Heart right ventricle (tissue), 16 donors: ENCODE measurements at regions not wholly inside any gene's neighbourhood (a gene's known extent, or its start where the extent isn't known, plus 50 kb on each side); places are given as distances from the start of the nearest gene placed in this dataset.

Source experiments
- ATAC-seq, 8 donors: fragments of 200-7000 bp; cut with Tn5 transposase; one replicate each; pipeline ENCODE4 v1.9.1; 2020; ENCODE audit warnings: mild to moderate bottlenecking in 8 of 8, moderate library complexity in 8 of 8, moderate number of reproducible peaks in 1 of 8
- DNase-seq, 2 donors: peaks; one replicate each; pipeline ENCODE4 v3.0.0-alpha.2; 2020
- H3K27ac ChIP-seq, 10 donors: fragments of 200-600 bp; sonication (generic) in 2 of 10; one replicate each; pipeline versions ENCODE4 v1.5.0 to v1.8.0; 2020 to 2022; ENCODE audit warnings: mild to moderate bottlenecking in 3 of 10
- H3K27me3 ChIP-seq, 7 donors: fragments of 200-600 bp; one replicate each; pipeline ENCODE4 v1.8.0; 2021 to 2022; ENCODE audit warnings: mild to moderate bottlenecking in 2 of 7
- H3K36me3 ChIP-seq, 9 donors: fragments of 200-600 bp; sonication (generic) in 1 of 9; one replicate each; pipeline versions ENCODE4 v1.5.0 to v1.8.0; 2020 to 2022; ENCODE audit warnings: mild to moderate bottlenecking in 2 of 9
- H3K4me1 ChIP-seq, 9 donors: fragments of 200-600 bp; sonication (generic) in 1 of 9; one replicate each; pipeline versions ENCODE4 v1.5.0 to v1.8.0; 2020 to 2022; ENCODE audit warnings: mild to moderate bottlenecking in 4 of 9
- H3K4me3 ChIP-seq, 10 donors: fragments of 200-600 bp; sonication (generic) in 2 of 10; one replicate each; pipeline versions ENCODE4 v1.5.0 to v1.8.0; 2020 to 2022; ENCODE audit warnings: mild to moderate bottlenecking in 7 of 10, moderate library complexity in 2 of 10
- H3K9me3 ChIP-seq, 11 donors: fragments of 200-600 bp in 10 of 11; sonication (generic) in 2 of 11; one replicate each; pipeline versions ENCODE4 v1.5.0 to v1.8.0; 2013 to 2022; ENCODE audit warnings: mild to moderate bottlenecking in 2 of 11, control low read depth in 1 of 11, moderate library complexity in 1 of 11
- CTCF ChIP-seq, 9 donors: fragments of 200-600 bp; sonication (generic) in 2 of 9; IDR thresholded peaks; one replicate each; pipeline versions ENCODE4 v1.5.0 to v1.8.0; 2021 to 2022; ENCODE audit warnings: antibody characterized with exemption in 9 of 9, mild to moderate bottlenecking in 5 of 9, moderate library complexity in 1 of 9
- WGBS, 2 donors: extraction: QIAGEN DNeasy Blood & Tissue Kit; methylation state at CpG; one replicate each; pipeline ENCODE4 v1.1.7; 2013; ENCODE audit warnings: inconsistent platforms in 1 of 2; 5-methylcytosine and 5-hydroxymethylcytosine counted together
- intact Hi-C, 10 donors: fragments of 100-400 bp; cut with DNase I; formaldehyde crosslinking; loops; one replicate each; pipeline versions ENCODE4 v1.11.1 to v1.14.2; 2022
- donor health status: Arrhythmogenic right ventricular cardiomyopathy.
- donor health status: ischemic (EF 13 %, LVEDD 7.1; RV severe dilation, severe dysfunction).
- donor health status: healthy with polysubstance abuse.
- donor health status: DM: no; HTN: yes; CAD: no.
- donor health status: DM: no; HTN: no; CAD: no.
- donor health status: ischemic (EF 25% LVEDD 6.9; RV normal size, moderate dysfunction).
- donor health status: ischemic (EF 25% LVEDD 5.7; RV mildly dilated, moderate dysfunction).
- donor health status: healthy.
- donor health status: DM: yes; HTN: yes; CAD: no.
- donor health status: Ischemic cardiomyopathy.
- donor health status: ischemic (EF 35%, LVEDD 5.7; RV mildly dilated, moderate dysfunction).
- donor health status: nonischemic (EF 11% LVEDD 7.7; RV severe dilation, severe dysfunction).
- donor health status: DM: yes; HTN: yes; CAD: no.
- donor health status: PGD.
- donor health status: ischemic (EF 29% LVEDD 5.4; RV normal size, mild dysfunction).
- donor health status: nonischemic (EF 23%, LVEDD 6.1; RV moderate dilation, normal function).

GRCh38 chr6:170051229-170052172 lies 239.4 kb downstream of the DLL1 start:
- H3K9me3 ChIP-seq = peaks cover 0 to 4% (median 0%) of the 10 kb centered on the region in 11 donors
- ATAC-seq (no peak), DNase-seq (no peak)
- no peak overlapping the region for H3K4me3 ChIP-seq
- peaks cover 0 to 39% (median 11%) of the 10 kb centered on the region in 9 donors for H3K4me1 ChIP-seq
- H3K27me3 ChIP-seq = peaks cover 0 to 6% (median 0%) of the 10 kb centered on the region in 7 donors
- no peak overlapping the region for H3K27ac ChIP-seq
- 91 to 93% methylated on average over 30 of the region's 30 CpGs for WGBS, 2 donors
- intact Hi-C loops = no loop called here
- H3K36me3 ChIP-seq = no peaks in the 10 kb centered on the region
- no peak for TF ChIP-seq CTCF (IDR thresholded peaks at IDR 0.05)

GRCh38 chr6:170050591-170051041 lies 240.3 kb downstream of the DLL1 start:
- WGBS, 2 donors = 89 to 92% methylated on average over 15 of the region's 15 CpGs
- no peak for ATAC-seq
- Histone ChIP-seq H3K27ac (peak overlapping the region in 6 of 10 donors; percentile 35 to 84 (median 70)), H3K36me3 (no peaks in the 10 kb centered on the region), H3K9me3 (peaks cover 0 to 4% (median 0%) of the 10 kb centered on the region in 11 donors), H3K27me3 (peaks cover 0 to 6% (median 0%) of the 10 kb centered on the region in 7 donors), H3K4me1 (peaks cover 0 to 44% (median 11%) of the 10 kb centered on the region in 9 donors), H3K4me3 (no peak overlapping the region)
- TF ChIP-seq CTCF (IDR thresholded peaks at IDR 0.05) = no peak
- no peak for DNase-seq
- intact Hi-C loops = no loop called here

- peak; percentile 81 to 92 (median 88) for ATAC-seq
- Histone ChIP-seq H3K4me3 (no peak overlapping the region), H3K36me3 (no peaks in the 10 kb centered on the region), H3K4me1 (peaks cover 0 to 44% (median 11%) of the 10 kb centered on the region in 9 donors), H3K27ac (peak overlapping the region in 9 of 10 donors; percentile 35 to 84 (median 44)), H3K27me3 (peaks cover 0 to 6% (median 0%) of the 10 kb centered on the region in 7 donors), H3K9me3 (peaks cover 0 to 4% (median 0%) of the 10 kb centered on the region in 11 donors)
- intact Hi-C loops = loop anchor here in 4 of 10 donors (5.0 to 10.0 kb wide), 3 partner anchors 75 to 85 kb away; no protein-coding TSS in a partner anchor
- 65 to 68% methylated on average over 38 of the region's 38 CpGs for WGBS, 2 donors
- DNase-seq = peak; percentile 77 to 85
- TF ChIP-seq CTCF (IDR thresholded peaks at IDR 0.05) = no peak
These were observed 241.0 kb downstream of the DLL1 start for GRCh38 chr6:170049641-170050561.
